ENCODE measurements at regions not wholly inside any gene's neighbourhood (a gene's known extent, or its start where the extent isn't known, plus 50 kb on each side); places are given as distances from the start of the nearest gene placed in this dataset.

DNA sequence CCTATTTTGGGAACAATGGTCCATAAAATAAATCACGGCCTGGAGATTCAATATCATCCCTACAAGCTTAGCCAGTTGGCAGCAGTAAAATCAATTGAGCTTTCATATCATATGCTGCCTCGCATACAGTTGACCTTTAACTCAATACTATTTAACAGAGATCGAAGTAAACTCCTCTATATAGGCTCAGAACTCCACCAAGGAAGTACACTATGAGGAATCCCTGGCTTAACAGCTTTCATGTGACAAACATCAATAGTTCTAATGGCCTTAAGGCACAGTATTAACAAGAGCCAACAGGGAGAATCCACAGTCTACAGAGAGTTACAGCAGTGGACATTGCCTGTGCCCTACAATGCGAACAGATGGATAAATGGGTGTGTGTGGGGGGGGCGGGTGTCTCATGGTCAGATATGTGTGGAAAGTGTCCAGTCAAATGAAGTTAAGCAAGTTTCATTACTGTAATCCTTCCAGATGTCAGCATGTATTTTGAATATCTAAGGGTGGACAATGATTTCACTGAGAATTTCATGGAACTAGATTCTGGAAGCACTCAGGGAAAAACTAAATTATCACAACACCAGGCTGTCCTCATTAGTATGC, 98.2 kb upstream of the FAM9B start:
- no peak for TF ChIP-seq EZH2 (IDR thresholded peaks at IDR 0.05; ENCODE audit: borderline replicate concordance, insufficient read depth, low read depth, low read length, poor library complexity, severe bottlenecking)
- TF ChIP-seq, protein P1, sequence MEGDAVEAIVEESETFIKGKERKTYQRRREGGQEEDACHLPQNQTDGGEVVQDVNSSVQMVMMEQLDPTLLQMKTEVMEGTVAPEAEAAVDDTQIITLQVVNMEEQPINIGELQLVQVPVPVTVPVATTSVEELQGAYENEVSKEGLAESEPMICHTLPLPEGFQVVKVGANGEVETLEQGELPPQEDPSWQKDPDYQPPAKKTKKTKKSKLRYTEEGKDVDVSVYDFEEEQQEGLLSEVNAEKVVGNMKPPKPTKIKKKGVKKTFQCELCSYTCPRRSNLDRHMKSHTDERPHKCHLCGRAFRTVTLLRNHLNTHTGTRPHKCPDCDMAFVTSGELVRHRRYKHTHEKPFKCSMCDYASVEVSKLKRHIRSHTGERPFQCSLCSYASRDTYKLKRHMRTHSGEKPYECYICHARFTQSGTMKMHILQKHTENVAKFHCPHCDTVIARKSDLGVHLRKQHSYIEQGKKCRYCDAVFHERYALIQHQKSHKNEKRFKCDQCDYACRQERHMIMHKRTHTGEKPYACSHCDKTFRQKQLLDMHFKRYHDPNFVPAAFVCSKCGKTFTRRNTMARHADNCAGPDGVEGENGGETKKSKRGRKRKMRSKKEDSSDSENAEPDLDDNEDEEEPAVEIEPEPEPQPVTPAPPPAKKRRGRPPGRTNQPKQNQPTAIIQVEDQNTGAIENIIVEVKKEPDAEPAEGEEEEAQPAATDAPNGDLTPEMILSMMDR (IDR thresholded peaks at IDR 0.05) = no peak

All from B cell (primary cell).